HepG2 (cell line): ENCODE measurements at regions not wholly inside any gene's neighbourhood (a gene's known extent, or its start where the extent isn't known, plus 50 kb on each side); places are given as distances from the start of the nearest gene placed in this dataset.

Experiments
- ATAC-seq: fragments of 200-7000 bp; cut with Tn5 transposase; 3 replicates; pipeline ENCODE4 v1.9.1; 2020; ENCODE audit warnings: mild to moderate bottlenecking, moderate library complexity
- BruUV-seq: library from RNA; stranded (reverse); fragments of 400-500 nt; replicated peaks from 2 replicates; lab custom pipeline; 2021; lab: Mats Ljungman, UMichigan
- CTCF ChIA-PET: fragments of 300-600 bp; formaldehyde crosslinking; extraction: SDS; loops from one replicate; lab custom pipeline; 2021; ENCODE audit warnings: low total read pairs, inconsistent platforms, low intra/inter-chr PET ratio; lab: Yijun Ruan, JAX
- POLR2A ChIA-PET: fragments of 350-600 bp; sonication (Branson Sonifier 250); formaldehyde crosslinking; loops from one replicate; lab custom pipeline; 2020; ENCODE audit warnings: antibody characterized with exemption, inconsistent platforms; lab: Yijun Ruan, JAX
- DNase-seq: peaks from one replicate; pipeline ENCODE4 v3.0.0-alpha.2; 2015; ENCODE audit warnings: low spot score
- FAIRE-seq: peaks from 3 replicates; lab custom pipeline; 2011; peaks lifted over from hg19 to GRCh38; lab: Jason Lieb, UNC
- H2AFZ ChIP-seq: one replicate; pipeline ENCODE4 v1.6.1; 2011; ENCODE audit warnings: low read length, inconsistent platforms
- H3K27ac ChIP-seq: fragments of 300-600 bp; 3 replicates; pipeline ENCODE4 v1.8.0; 2011; ENCODE audit warnings: mixed run types, mild to moderate bottlenecking, mixed read lengths, low read length, inconsistent platforms; ENCODE audit not compliant: insufficient read depth; ENCODE audit errors: extremely low read length
- H3K27me3 ChIP-seq, 2 experiments: fragments of 200-600 bp in 1 of 2; 2 replicates in 1 of 2; 3 replicates in 1 of 2; pipeline versions ENCODE4 v1.6.0 to v1.8.0; 2011; ENCODE audit warnings: low read length in 2 of 2, mild to moderate bottlenecking in 2 of 2, moderate library complexity in 2 of 2, inconsistent platforms in 1 of 2; ENCODE audit not compliant: insufficient read depth in 2 of 2, control insufficient read depth in 1 of 2
- H3K36me3 ChIP-seq, 2 experiments: fragments of 200-600 bp in 1 of 2; replicated peaks in 1 of 2; 2 replicates in 1 of 2; 3 replicates in 1 of 2; pipeline versions ENCODE4 v1.5.1 to v1.8.0; 2011; ENCODE audit warnings: low read length in 2 of 2, inconsistent platforms in 1 of 2; ENCODE audit not compliant: insufficient read depth in 2 of 2, control insufficient read depth in 1 of 2
- H3K4me1 ChIP-seq: 2 replicates; pipeline ENCODE4 v1.5.1; 2012; ENCODE audit warnings: low read length, inconsistent platforms; ENCODE audit not compliant: insufficient read depth
- H3K4me2 ChIP-seq: 2 replicates; pipeline ENCODE4 v1.6.0; 2011; ENCODE audit warnings: low read depth, low read length, inconsistent platforms
- H3K4me3 ChIP-seq, 3 experiments: fragments of 200-600 bp in 1 of 3; sonication (generic), shearing (Covaris generic) in 1 of 3; replicated peaks in 1 of 3; 2 replicates each; pipeline ENCODE4 v1.5.1; 2011 to 2016; ENCODE audit warnings: low read length in 3 of 3, inconsistent platforms in 2 of 3, low read depth in 2 of 3, mild to moderate bottlenecking in 2 of 3, control low read depth in 1 of 3, mixed read lengths in 1 of 3; ENCODE audit not compliant: insufficient read depth in 1 of 3
- H3K79me2 ChIP-seq: one replicate; pipeline ENCODE4 v1.6.1; 2011; ENCODE audit warnings: low read length, inconsistent platforms; ENCODE audit not compliant: insufficient read depth
- H3K9ac ChIP-seq: 2 replicates; pipeline ENCODE4 v1.6.0; 2011; ENCODE audit warnings: mild to moderate bottlenecking, low read depth, low read length, inconsistent platforms; ENCODE audit not compliant: insufficient read depth
- H3K9me3 ChIP-seq: 2 replicates; pipeline ENCODE4 v1.5.1; 2012; ENCODE audit warnings: mild to moderate bottlenecking, low read length
- H4K20me1 ChIP-seq: 2 replicates; pipeline ENCODE4 v1.6.0; 2011; ENCODE audit warnings: inconsistent platforms, mild to moderate bottlenecking, low read length, moderate library complexity; ENCODE audit not compliant: insufficient read depth
- CBX2 ChIP-seq, 2 experiments: fragments of 200-600 bp in 1 of 2; sonication (generic); formaldehyde crosslinking in 1 of 2; IDR thresholded peaks; 2 replicates each; pipeline versions ENCODE4 v1.7.0 to v1.8.1; 2018 to 2022; ENCODE audit warnings: low read depth in 2 of 2, low read length in 1 of 2, mild to moderate bottlenecking in 1 of 2, missing genetic modification reagents in 1 of 2
- DMTF1 ChIP-seq: sonication (generic); formaldehyde crosslinking; IDR thresholded peaks from 2 replicates; pipeline ENCODE4 v1.4.0; 2020; ENCODE audit warnings: mild to moderate bottlenecking, missing genetic modification reagents
- MTA1 ChIP-seq: sonication (generic); formaldehyde crosslinking; IDR thresholded peaks from 2 replicates; pipeline ENCODE4 v1.4.0; 2020; ENCODE audit warnings: missing genetic modification reagents, mild to moderate bottlenecking, borderline replicate concordance
- PHF20 ChIP-seq: sonication (generic); formaldehyde crosslinking; IDR thresholded peaks from 2 replicates; pipeline ENCODE4 v1.5.0; 2020; ENCODE audit warnings: mild to moderate bottlenecking, missing genetic modification reagents
- PITX1 ChIP-seq: sonication (generic); formaldehyde crosslinking; IDR thresholded peaks from 2 replicates; pipeline ENCODE4 v1.5.1; 2020; ENCODE audit warnings: mild to moderate bottlenecking, missing genetic modification reagents
- TCF12 ChIP-seq, 2 experiments: fragments of 450-650 bp in 1 of 2; sonication (generic) in 1 of 2; formaldehyde crosslinking in 1 of 2; IDR thresholded peaks; 2 replicates each; pipeline versions ENCODE4 v1.6.1 to v1.8.0; 2017 to 2022; ENCODE audit warnings: antibody characterized with exemption in 1 of 2, mild to moderate bottlenecking in 1 of 2, missing genetic modification reagents in 1 of 2, moderate library complexity in 1 of 2
- ZFP36 ChIP-seq: fragments of 150-350 bp; IDR thresholded peaks from 2 replicates; pipeline ENCODE4 v1.6.1; 2018; ENCODE audit warnings: borderline replicate concordance, low read length, low read depth; ENCODE audit not compliant: partially characterized antibody
- ZNF142 ChIP-seq: sonication (generic); formaldehyde crosslinking; IDR thresholded peaks from 2 replicates; pipeline ENCODE4 v1.4.0; 2020; ENCODE audit warnings: missing genetic modification reagents
- ZNF18 ChIP-seq: sonication (generic); formaldehyde crosslinking; IDR thresholded peaks from 2 replicates; pipeline ENCODE4 v1.8.0; 2022; ENCODE audit warnings: mild to moderate bottlenecking, missing genetic modification reagents; ENCODE audit not compliant: insufficient replicate concordance
- ZNF335 ChIP-seq: sonication (generic); formaldehyde crosslinking; IDR thresholded peaks from 2 replicates; pipeline ENCODE4 v1.4.0; 2020; ENCODE audit warnings: missing genetic modification reagents
- WGBS: methylation state at CpG from one replicate; pipeline ENCODE4 v1.1.6; 2017; ENCODE audit warnings: low lambda C conversion rate; 5-methylcytosine and 5-hydroxymethylcytosine counted together
- in situ Hi-C: cut with HindIII; loops from 2 replicates; pipeline ENCODE4 v1.10.0; 2017; ENCODE audit warnings: low pct_unique_long_range_greater_than_20kb; ENCODE audit not compliant: extremely low pct_ligation_motif_present
- intact Hi-C: fragments of 100-400 bp; cut with micrococcal nuclease; formaldehyde crosslinking; loops from one replicate; pipeline ENCODE4 v1.10.0; 2022; ENCODE audit not compliant: unreplicated experiment

- CTCF ChIA-PET: no interaction called here
- Histone ChIP-seq H2AFZ (no peak overlapping the region), H3K4me1 (no peaks in the 10 kb centered on the region), H4K20me1 (no peaks in the 10 kb centered on the region), H3K36me3 (no peaks in the 10 kb centered on the region), H3K9ac (no peak overlapping the region), H3K79me2 (no peaks in the 10 kb centered on the region), H3K27me3 (peaks cover 0 to 21% of the 10 kb centered on the region in 2 experiments; a peak in 2 of 5 replicates), H3K4me3 (no peak overlapping the region), H3K27ac (no peak overlapping the region), H3K9me3 (no peaks in the 10 kb centered on the region), H3K4me2 (no peak overlapping the region)
- 2% methylated on average over 6 of the region's 6 CpGs for WGBS
- FAIRE-seq (no peak), DNase-seq (no peak), ATAC-seq (no peak)
- intact Hi-C loops (no loop called here), in situ Hi-C loops (no loop called here)
- BruUV-seq: no TSS peak
- POLR2A ChIA-PET: no interaction called here
- TF ChIP-seq MTA1 (CRISPR knock-in tag) (no peak), PITX1 (CRISPR knock-in tag) (no peak), ZNF142 (no peak), ZNF18 (CRISPR knock-in tag) (no peak), PHF20 (no peak), ZNF335 (no peak), DMTF1 (CRISPR knock-in tag) (no peak), CBX2 (IDR thresholded peaks at IDR 0.05; ENCODE audit: low read depth, low read length) (no peak), CBX2 (CRISPR knock-in tag; IDR thresholded peaks at IDR 0.05; ENCODE audit: low read depth) (no peak), ZFP36 (no peak), TCF12 (IDR thresholded peaks at IDR 0.05) (no peak), TCF12 (CRISPR knock-in tag; IDR thresholded peaks at IDR 0.05) (no peak)
Measured at GRCh38 chr1:11406845-11407244, 72.1 kb upstream of the DISP3 start.
